ENCODE measurements at regions not wholly inside any gene's neighbourhood (a gene's known extent, or its start where the extent isn't known, plus 50 kb on each side); places are given as distances from the start of the nearest gene placed in this dataset.

DNA sequence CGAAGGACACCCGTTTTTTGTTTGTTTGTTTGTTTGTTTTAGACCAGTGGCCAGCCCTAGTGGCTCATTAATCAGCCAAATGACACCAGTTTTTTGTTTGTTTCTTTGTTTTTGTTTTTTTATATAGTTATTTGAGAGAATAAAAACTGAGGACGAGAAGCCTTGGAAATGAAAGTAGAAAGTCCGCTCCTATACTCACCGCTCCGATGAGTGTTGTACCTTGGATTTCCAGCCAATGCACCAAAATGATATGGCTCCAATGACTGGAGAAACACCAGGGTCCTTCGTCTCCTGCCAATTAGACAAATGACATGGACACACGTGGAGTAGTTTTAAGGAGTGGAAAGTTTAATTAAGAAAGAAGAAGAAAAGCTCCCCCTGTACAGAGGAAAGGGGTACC is 87.9 kb downstream of the ZXDA start:
- TF ChIP-seq, protein P1, sequence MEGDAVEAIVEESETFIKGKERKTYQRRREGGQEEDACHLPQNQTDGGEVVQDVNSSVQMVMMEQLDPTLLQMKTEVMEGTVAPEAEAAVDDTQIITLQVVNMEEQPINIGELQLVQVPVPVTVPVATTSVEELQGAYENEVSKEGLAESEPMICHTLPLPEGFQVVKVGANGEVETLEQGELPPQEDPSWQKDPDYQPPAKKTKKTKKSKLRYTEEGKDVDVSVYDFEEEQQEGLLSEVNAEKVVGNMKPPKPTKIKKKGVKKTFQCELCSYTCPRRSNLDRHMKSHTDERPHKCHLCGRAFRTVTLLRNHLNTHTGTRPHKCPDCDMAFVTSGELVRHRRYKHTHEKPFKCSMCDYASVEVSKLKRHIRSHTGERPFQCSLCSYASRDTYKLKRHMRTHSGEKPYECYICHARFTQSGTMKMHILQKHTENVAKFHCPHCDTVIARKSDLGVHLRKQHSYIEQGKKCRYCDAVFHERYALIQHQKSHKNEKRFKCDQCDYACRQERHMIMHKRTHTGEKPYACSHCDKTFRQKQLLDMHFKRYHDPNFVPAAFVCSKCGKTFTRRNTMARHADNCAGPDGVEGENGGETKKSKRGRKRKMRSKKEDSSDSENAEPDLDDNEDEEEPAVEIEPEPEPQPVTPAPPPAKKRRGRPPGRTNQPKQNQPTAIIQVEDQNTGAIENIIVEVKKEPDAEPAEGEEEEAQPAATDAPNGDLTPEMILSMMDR (IDR thresholded peaks at IDR 0.05): no peak
- no peak for TF ChIP-seq POLR2A (IDR thresholded peaks at IDR 0.05)

Measured in vagina (tissue), 2 donors.